K562 (cell line): ENCODE measurements at regions not wholly inside any gene's neighbourhood (a gene's known extent, or its start where the extent isn't known, plus 50 kb on each side); places are given as distances from the start of the nearest gene placed in this dataset.

Experiments
- ATF7 ChIP-seq: fragments of 450-650 bp; IDR thresholded peaks from 2 replicates; pipeline ENCODE4 v1.7.1; 2014; ENCODE audit warnings: mild to moderate bottlenecking, moderate library complexity
- CC2D1A ChIP-seq: fragments of 450-650 bp; IDR thresholded peaks from 2 replicates; pipeline ENCODE4 v1.6.1; 2017; ENCODE audit warnings: mild to moderate bottlenecking
- CREM ChIP-seq: IDR thresholded peaks from 2 replicates; pipeline ENCODE4 v1.6.1; 2014; ENCODE audit warnings: antibody characterized with exemption, low read depth
- NFE2L1 ChIP-seq: fragments of 450-650 bp; IDR thresholded peaks from 2 replicates; pipeline ENCODE4 v1.6.1; 2016; ENCODE audit warnings: missing genetic modification characterization, low read depth, mild to moderate bottlenecking, missing compliant biosample characterization, moderate library complexity, borderline replicate concordance
- ZFP36 ChIP-seq: fragments of 150-350 bp; IDR thresholded peaks from 2 replicates; pipeline ENCODE4 v1.6.1; 2018; ENCODE audit warnings: low read length, low read depth; ENCODE audit not compliant: partially characterized antibody
- ZNF12 ChIP-seq: sonication (generic); formaldehyde crosslinking; IDR thresholded peaks from 2 replicates; pipeline ENCODE4 v1.4.0; 2020; ENCODE audit warnings: mild to moderate bottlenecking, missing genetic modification reagents
- ZNF239 ChIP-seq: fragments of 250-450 bp; sonication (Bioruptor Pico); IDR thresholded peaks from 2 replicates; pipeline ENCODE4 v1.4.0; 2020; ENCODE audit warnings: mild to moderate bottlenecking
- ZNF316 ChIP-seq: fragments of 450-650 bp; IDR thresholded peaks from 2 replicates; pipeline ENCODE4 v1.6.1; 2016
- TF ChIP-seq, protein P1 (sequence below), 2 experiments: fragments of 450-650 bp; IDR thresholded peaks; 2 replicates each; pipeline ENCODE4 v1.6.1; 2018; ENCODE audit warnings: mild to moderate bottlenecking in 2 of 2, low read depth in 1 of 2; ENCODE audit not compliant: partially characterized antibody in 2 of 2
- TF ChIP-seq, protein P2 (sequence below), 2 experiments: fragments of 200-800 bp in 1 of 2; sonication (Bioruptor generic) in 1 of 2; sonication (generic) in 1 of 2; formaldehyde crosslinking in 1 of 2; IDR thresholded peaks in 1 of 2; conservative IDR thresholded peaks in 1 of 2; 2 replicates each; pipeline versions ENCODE4 v1.5.0 to v1.6.1; 2016 to 2020; ENCODE audit warnings: missing compliant biosample characterization in 1 of 2, missing genetic modification characterization in 1 of 2, missing genetic modification reagents in 1 of 2
- TF ChIP-seq, protein P3 (sequence below): fragments of 250-450 bp; sonication (Bioruptor Pico); IDR thresholded peaks from 2 replicates; pipeline ENCODE4 v1.5.0; 2021
- TF ChIP-seq, protein P4 (sequence below): fragments of 450-650 bp; IDR thresholded peaks from 2 replicates; pipeline ENCODE4 v1.6.1; 2016
- TF ChIP-seq, protein P5 (sequence below): fragments of 450-650 bp; IDR thresholded peaks from 2 replicates; pipeline ENCODE4 v1.6.1; 2017; ENCODE audit warnings: antibody characterized with exemption, mild to moderate bottlenecking

DNA sequence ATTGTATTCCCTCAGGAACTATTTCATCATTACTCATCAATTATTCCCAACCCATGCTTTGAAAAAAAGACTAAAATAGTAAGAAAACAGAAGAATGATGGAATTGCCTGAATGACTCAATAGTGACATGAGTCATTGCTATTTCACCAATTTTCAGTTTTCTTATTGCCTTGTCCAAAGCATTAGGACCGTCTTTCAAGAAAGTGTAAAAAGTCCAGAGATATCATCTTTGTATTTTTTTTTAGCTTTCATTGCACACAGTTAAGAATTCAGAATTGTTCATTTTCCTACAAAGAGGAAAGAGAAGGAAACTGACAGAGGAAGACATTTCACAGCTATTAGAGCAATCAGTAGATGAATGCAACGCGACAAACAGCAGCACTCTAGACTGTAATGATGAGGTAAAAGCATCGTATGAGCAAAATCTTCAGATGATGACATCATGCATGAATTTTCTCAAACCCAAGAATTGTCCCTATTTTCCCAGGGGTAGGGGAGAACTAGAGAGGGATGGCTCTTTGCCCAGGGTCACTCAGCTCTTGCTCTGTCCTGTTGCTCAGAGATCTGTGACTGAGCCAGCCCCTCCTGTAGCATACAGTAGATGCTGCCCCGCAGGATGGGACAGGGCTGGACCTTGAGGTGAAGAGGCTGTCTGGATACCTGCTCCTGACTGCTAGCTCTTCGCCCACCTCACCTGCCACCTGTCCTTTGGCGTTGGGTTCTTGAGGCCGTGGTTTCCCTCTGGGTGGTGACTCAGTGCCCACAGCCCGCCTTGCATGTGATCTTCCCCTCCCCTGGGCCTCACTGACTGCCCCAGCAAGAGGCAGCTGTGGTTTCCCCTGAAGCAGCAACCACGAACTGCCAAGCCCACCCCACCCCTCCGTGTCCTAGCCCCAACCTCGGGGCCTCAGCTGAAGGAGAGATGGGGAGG is 84.8 kb downstream of the PPCDC start (continued):
- TF ChIP-seq, protein P1, sequence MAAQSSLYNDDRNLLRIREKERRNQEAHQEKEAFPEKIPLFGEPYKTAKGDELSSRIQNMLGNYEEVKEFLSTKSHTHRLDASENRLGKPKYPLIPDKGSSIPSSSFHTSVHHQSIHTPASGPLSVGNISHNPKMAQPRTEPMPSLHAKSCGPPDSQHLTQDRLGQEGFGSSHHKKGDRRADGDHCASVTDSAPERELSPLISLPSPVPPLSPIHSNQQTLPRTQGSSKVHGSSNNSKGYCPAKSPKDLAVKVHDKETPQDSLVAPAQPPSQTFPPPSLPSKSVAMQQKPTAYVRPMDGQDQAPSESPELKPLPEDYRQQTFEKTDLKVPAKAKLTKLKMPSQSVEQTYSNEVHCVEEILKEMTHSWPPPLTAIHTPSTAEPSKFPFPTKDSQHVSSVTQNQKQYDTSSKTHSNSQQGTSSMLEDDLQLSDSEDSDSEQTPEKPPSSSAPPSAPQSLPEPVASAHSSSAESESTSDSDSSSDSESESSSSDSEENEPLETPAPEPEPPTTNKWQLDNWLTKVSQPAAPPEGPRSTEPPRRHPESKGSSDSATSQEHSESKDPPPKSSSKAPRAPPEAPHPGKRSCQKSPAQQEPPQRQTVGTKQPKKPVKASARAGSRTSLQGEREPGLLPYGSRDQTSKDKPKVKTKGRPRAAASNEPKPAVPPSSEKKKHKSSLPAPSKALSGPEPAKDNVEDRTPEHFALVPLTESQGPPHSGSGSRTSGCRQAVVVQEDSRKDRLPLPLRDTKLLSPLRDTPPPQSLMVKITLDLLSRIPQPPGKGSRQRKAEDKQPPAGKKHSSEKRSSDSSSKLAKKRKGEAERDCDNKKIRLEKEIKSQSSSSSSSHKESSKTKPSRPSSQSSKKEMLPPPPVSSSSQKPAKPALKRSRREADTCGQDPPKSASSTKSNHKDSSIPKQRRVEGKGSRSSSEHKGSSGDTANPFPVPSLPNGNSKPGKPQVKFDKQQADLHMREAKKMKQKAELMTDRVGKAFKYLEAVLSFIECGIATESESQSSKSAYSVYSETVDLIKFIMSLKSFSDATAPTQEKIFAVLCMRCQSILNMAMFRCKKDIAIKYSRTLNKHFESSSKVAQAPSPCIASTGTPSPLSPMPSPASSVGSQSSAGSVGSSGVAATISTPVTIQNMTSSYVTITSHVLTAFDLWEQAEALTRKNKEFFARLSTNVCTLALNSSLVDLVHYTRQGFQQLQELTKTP (IDR thresholded peaks at IDR 0.05; ENCODE audit: low read depth in 1 of 2, partially characterized antibody in 2 of 2): no peak
- TF ChIP-seq ZFP36 (no peak), ATF7 (peak; percentile 67; the same call in 1 of the 2 replicates), CREM (peak; percentile 40; the same call in 1 of the 2 replicates), ZNF316 (peak; percentile 48; the same call in 1 of the 2 replicates), CC2D1A (no peak), ZNF12 (CRISPR knock-in tag) (no peak), ZNF239 (no peak), NFE2L1 (tag) (no peak)
- TF ChIP-seq, protein P2, sequence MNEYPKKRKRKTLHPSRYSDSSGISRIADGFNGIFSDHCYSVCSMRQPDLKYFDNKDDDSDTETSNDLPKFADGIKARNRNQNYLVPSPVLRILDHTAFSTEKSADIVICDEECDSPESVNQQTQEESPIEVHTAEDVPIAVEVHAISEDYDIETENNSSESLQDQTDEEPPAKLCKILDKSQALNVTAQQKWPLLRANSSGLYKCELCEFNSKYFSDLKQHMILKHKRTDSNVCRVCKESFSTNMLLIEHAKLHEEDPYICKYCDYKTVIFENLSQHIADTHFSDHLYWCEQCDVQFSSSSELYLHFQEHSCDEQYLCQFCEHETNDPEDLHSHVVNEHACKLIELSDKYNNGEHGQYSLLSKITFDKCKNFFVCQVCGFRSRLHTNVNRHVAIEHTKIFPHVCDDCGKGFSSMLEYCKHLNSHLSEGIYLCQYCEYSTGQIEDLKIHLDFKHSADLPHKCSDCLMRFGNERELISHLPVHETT (CRISPR knock-in tag; conservative IDR thresholded peaks at IDR 0.05 in 1 of 2, IDR thresholded peaks at IDR 0.05 in 1 of 2): no peak
- TF ChIP-seq, protein P3, sequence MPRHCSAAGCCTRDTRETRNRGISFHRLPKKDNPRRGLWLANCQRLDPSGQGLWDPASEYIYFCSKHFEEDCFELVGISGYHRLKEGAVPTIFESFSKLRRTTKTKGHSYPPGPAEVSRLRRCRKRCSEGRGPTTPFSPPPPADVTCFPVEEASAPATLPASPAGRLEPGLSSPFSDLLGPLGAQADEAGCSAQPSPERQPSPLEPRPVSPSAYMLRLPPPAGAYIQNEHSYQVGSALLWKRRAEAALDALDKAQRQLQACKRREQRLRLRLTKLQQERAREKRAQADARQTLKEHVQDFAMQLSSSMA: no peak
- TF ChIP-seq, protein P4, sequence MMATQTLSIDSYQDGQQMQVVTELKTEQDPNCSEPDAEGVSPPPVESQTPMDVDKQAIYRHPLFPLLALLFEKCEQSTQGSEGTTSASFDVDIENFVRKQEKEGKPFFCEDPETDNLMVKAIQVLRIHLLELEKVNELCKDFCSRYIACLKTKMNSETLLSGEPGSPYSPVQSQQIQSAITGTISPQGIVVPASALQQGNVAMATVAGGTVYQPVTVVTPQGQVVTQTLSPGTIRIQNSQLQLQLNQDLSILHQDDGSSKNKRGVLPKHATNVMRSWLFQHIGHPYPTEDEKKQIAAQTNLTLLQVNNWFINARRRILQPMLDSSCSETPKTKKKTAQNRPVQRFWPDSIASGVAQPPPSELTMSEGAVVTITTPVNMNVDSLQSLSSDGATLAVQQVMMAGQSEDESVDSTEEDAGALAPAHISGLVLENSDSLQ: 0 out of 2 replicates have a peak, but pooled peaks have one; percentile 21
- TF ChIP-seq, protein P5, sequence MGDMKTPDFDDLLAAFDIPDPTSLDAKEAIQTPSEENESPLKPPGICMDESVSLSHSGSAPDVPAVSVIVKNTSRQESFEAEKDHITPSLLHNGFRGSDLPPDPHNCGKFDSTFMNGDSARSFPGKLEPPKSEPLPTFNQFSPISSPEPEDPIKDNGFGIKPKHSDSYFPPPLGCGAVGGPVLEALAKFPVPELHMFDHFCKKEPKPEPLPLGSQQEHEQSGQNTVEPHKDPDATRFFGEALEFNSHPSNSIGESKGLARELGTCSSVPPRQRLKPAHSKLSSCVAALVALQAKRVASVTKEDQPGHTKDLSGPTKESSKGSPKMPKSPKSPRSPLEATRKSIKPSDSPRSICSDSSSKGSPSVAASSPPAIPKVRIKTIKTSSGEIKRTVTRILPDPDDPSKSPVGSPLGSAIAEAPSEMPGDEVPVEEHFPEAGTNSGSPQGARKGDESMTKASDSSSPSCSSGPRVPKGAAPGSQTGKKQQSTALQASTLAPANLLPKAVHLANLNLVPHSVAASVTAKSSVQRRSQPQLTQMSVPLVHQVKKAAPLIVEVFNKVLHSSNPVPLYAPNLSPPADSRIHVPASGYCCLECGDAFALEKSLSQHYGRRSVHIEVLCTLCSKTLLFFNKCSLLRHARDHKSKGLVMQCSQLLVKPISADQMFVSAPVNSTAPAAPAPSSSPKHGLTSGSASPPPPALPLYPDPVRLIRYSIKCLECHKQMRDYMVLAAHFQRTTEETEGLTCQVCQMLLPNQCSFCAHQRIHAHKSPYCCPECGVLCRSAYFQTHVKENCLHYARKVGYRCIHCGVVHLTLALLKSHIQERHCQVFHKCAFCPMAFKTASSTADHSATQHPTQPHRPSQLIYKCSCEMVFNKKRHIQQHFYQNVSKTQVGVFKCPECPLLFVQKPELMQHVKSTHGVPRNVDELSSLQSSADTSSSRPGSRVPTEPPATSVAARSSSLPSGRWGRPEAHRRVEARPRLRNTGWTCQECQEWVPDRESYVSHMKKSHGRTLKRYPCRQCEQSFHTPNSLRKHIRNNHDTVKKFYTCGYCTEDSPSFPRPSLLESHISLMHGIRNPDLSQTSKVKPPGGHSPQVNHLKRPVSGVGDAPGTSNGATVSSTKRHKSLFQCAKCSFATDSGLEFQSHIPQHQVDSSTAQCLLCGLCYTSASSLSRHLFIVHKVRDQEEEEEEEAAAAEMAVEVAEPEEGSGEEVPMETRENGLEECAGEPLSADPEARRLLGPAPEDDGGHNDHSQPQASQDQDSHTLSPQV: no peak
